ENCODE measurements at regions not wholly inside any gene's neighbourhood (a gene's known extent, or its start where the extent isn't known, plus 50 kb on each side); places are given as distances from the start of the nearest gene placed in this dataset.
"Not testable (repeated sequence)": the region's sequence is repeated elsewhere in the genome, so short reads cannot be mapped to it uniquely, and the experiment has no call there.

DNA sequence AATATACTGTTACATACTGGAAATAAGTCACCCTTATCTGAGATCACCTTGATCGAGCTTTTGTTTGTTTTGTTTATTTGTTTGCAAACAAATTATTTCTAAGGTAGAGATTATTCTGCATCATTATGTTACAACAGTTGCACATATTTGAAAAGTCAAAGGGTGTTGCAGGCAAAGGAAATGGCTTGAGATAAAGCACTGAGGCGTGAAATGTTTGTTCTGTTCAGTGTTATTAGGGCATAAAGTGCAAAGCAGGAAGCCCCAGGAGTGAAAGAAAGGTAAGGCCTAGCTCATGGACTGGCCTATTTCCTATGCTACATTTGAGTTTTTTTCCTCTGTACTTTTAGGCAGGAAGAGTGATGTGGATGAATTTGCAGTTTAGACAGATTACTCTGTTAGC, 1815.6 kb upstream of the LRRTM1 start:
- POLR2A ChIA-PET, result no interaction called here
- Mint-ChIP-seq H3K27me3 (no peaks in the 10 kb centered on the region), H3K9me3 (no peaks in the 10 kb centered on the region), H3K36me3 (no peaks in the 10 kb centered on the region), H3K4me1 (no peaks in the 10 kb centered on the region), H3K4me3 (no peak overlapping the region), H3K27ac (no peak overlapping the region)
- ATAC-seq (ENCODE audit: low read depth) (no peak), DNase-seq (no peak)

DNA sequence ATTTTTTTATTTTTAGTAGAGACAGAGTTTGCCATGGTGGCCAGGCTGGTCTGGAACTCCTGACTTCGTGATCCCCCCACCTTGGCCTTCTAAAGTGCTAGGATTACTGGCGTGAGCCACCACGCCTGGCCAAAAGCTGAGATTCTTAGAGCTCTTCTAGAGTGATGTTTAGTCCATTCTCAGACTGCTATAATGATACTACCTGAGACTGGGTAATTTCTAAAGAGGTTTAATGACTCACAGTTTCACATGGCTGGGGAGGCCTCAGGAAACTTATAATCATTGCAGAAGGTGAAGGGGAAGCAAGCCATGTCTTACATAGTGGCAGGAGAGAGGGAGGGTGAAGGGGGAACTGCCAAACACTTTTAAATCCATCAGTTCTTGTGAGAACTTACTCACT, 1804.9 kb upstream of the LRRTM1 start:
- no peak for ATAC-seq (ENCODE audit: low read depth)
- Mint-ChIP-seq H3K27me3 (no peaks in the 10 kb centered on the region), H3K36me3 (no peaks in the 10 kb centered on the region), H3K9me3 (peaks cover 12% of the 10 kb centered on the region), H3K4me1 (no peaks in the 10 kb centered on the region), H3K4me3 (no peak overlapping the region), H3K27ac (no peak overlapping the region)
- POLR2A ChIA-PET, result no interaction called here
- DNase-seq, result no peak

DNA sequence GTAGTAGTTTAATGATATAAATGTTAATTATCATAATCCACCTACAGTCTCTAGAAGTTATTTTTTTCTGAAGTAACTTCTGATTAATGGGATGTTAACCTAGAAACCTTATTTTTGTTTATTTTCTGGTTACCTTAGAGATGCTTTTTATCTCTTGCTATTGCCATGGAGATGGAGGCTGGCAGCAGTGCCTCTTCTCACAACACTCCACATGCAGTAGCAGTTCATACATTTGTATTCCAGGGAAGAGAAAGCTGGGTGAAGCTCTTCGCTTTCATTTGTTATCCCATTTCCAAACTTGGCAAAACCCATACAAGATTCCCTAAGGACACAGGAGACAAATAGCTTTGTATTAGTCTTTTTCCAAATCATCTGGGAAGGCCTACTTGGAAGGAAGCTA, 1794.1 kb upstream of the LRRTM1 start:
- H3K36me3 Mint-ChIP-seq, result no peaks in the 10 kb centered on the region
- no peak for DNase-seq

DNA sequence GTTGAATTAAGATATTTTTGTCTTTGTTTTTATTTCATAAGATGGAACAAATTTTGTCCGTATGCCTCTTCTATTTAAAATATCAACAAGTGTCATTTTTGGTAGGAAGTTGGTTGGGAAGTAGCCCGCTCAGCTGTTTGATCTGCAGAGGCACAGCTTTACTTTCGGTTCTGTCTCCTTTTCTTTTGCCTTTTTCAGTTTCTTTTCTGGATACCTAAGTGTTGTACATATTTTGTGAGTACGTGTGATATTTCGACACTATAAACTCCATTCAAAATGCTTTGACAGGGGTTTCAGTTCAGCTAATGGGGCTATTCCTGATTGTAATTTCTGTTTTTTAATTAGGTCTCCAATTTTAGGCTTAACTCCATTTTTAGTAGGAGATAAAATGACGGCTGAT, 1785.0 kb upstream of the LRRTM1 start:
- no peaks in the 10 kb centered on the region for H3K27me3 Mint-ChIP-seq
- H3K4me1 Mint-ChIP-seq, result no peaks in the 10 kb centered on the region
- DNase-seq (no peak), ATAC-seq (ENCODE audit: low read depth) (no peak)
- no peak overlapping the region for H3K27ac Mint-ChIP-seq
- no peak overlapping the region for H3K4me3 Mint-ChIP-seq
- H3K36me3 Mint-ChIP-seq, result no peaks in the 10 kb centered on the region
- POLR2A ChIA-PET, result no interaction called here
- H3K9me3 Mint-ChIP-seq, result peaks cover 9% of the 10 kb centered on the region

More for the DNA sequence above, 1794.1 kb upstream of the LRRTM1 start:
- Mint-ChIP-seq H3K27me3 (no peaks in the 10 kb centered on the region), H3K4me1 (no peaks in the 10 kb centered on the region), H3K27ac (no peak overlapping the region), H3K9me3 (peaks cover 1% of the 10 kb centered on the region), H3K4me3 (no peak overlapping the region)
- POLR2A ChIA-PET, result no interaction called here
- ATAC-seq (ENCODE audit: low read depth), result no peak

DNA sequence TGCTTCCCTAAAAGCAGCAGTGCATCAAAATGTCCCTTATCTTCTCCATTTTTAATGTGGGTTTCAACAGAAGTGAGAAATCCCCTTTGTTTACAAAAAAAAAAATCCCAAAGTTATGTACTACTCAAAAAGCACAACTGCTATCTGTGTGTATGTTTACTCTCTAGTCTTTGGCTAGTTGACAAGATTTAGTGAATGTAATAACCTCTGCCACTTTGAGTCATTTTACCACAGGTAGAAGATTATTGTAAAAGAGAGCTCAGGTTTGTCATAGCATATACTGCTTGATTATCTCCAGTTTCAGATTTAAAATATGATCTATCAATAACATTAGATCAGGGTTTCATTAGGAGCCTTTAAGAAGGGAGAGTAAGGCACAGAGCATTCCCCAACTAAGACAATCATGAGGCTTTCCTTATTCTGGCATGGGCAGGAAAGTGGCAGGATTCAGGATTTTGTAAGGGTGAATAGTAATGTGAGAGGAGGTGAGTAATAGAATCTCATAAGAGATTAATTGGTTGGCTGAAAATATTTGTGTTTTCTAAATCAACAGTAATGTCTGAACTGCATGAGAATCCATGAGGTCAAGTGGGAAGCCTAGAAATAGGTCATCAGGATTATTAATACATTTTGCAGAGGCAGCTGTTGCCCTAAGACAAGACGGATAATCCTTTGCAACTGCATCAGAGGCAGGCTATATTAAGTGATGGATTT, 1780.3 kb upstream of the LRRTM1 start:
- Mint-ChIP-seq H3K4me1 (no peaks in the 10 kb centered on the region), H3K4me3 (no peak overlapping the region), H3K36me3 (no peaks in the 10 kb centered on the region), H3K27me3 (no peaks in the 10 kb centered on the region), H3K27ac (no peak overlapping the region), H3K9me3 (peaks cover 7% of the 10 kb centered on the region)
- no peak for ATAC-seq (ENCODE audit: low read depth)
- POLR2A ChIA-PET, result no interaction called here
- DNase-seq, result no peak

DNA sequence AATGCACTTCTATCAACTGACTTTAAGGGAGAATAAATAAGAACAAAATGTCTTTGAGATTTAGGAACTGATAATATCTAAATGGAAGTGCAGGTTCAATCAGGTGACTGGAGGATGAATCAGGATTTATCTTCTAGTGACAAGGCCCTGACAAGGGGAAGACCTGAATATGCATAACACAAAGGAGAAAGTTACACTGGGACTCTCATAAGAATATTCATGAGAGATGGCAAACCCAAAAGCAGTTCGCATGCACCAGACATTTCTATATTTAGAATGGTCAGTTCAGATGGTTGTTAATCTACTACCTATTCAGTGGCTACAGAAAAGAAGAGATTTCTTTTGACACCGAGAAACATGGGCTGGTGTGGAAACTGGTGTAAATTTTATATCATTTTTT, 1771.3 kb upstream of the LRRTM1 start:
- DNase-seq, result no peak
- no peaks in the 10 kb centered on the region for H3K27me3 Mint-ChIP-seq
- POLR2A ChIA-PET, result no interaction called here
- no peak overlapping the region for H3K4me3 Mint-ChIP-seq
- ATAC-seq (ENCODE audit: low read depth), result no peak
- no peak overlapping the region for H3K27ac Mint-ChIP-seq
- no peaks in the 10 kb centered on the region for H3K36me3 Mint-ChIP-seq
- H3K9me3 Mint-ChIP-seq, result peaks cover 3% of the 10 kb centered on the region
- H3K4me1 Mint-ChIP-seq, result no peaks in the 10 kb centered on the region

DNA sequence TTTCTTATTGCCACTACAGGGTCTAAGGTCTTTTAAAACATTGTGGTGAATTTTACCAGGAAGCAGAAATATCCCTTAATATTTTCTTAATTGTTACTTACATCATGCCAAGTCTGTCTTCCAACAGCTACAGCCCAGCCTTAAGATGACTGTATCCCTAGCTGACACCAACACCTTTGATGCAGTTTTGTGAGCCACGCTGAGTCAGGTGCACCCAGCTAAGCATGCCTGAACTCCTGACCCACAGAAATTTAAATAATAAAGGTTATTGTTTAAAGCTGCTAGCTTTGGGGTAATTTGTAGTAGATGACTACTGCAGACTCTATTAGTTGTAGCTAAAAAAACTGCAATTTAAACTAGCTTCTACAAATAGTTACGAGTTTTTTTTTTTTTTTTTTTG, 1757.9 kb upstream of the LRRTM1 start:
- POLR2A ChIA-PET, result no interaction called here
- DNase-seq, result no peak
- ATAC-seq (ENCODE audit: low read depth), result no peak
- H3K9me3 Mint-ChIP-seq, result no peaks in the 10 kb centered on the region
- H3K36me3 Mint-ChIP-seq, result no peaks in the 10 kb centered on the region
- no peaks in the 10 kb centered on the region for H3K27me3 Mint-ChIP-seq
- H3K4me3 Mint-ChIP-seq, result no peak overlapping the region
- no peaks in the 10 kb centered on the region for H3K4me1 Mint-ChIP-seq
- H3K27ac Mint-ChIP-seq, result no peak overlapping the region

DNA sequence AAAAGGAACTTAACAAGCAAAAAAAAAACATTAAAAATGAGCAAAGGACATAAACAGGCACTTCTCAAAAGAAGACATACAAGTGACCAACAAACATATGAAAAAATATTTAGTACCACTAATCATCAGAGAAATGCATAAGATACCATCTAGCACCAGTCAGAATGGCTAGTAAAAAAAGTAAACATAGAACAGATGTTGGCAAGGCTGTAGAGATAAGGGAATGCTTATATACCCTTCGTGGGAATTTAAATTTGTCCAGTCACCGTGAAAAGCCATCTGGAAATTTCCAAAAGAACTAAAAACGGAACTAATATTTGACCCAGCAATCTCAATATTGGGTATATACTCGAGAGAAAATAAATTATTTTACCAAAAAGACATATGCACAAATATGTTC, 1751.3 kb upstream of the LRRTM1 start:
- H3K4me3 Mint-ChIP-seq, result no peak overlapping the region
- POLR2A ChIA-PET, result no interaction called here
- ATAC-seq (ENCODE audit: low read depth), result no peak

GRCh38 chr2:82043867-82044266, 1739.3 kb upstream of the LRRTM1 start:
- peaks cover 3% of the 10 kb centered on the region for H3K9me3 Mint-ChIP-seq
- no peak for DNase-seq
- H3K27ac Mint-ChIP-seq, result no peak overlapping the region
- POLR2A ChIA-PET, result no interaction called here
- no peaks in the 10 kb centered on the region for H3K4me1 Mint-ChIP-seq
- H3K27me3 Mint-ChIP-seq, result no peaks in the 10 kb centered on the region
- H3K36me3 Mint-ChIP-seq, result no peaks in the 10 kb centered on the region
- no peak for ATAC-seq (ENCODE audit: low read depth)
- no peak overlapping the region for H3K4me3 Mint-ChIP-seq

More for the DNA sequence above, 1751.3 kb upstream of the LRRTM1 start:
- no peaks in the 10 kb centered on the region for H3K36me3 Mint-ChIP-seq
- no peaks in the 10 kb centered on the region for H3K4me1 Mint-ChIP-seq
- peaks cover 3% of the 10 kb centered on the region for H3K9me3 Mint-ChIP-seq
- no peaks in the 10 kb centered on the region for H3K27me3 Mint-ChIP-seq
- no peak for DNase-seq
- no peak overlapping the region for H3K27ac Mint-ChIP-seq

DNA sequence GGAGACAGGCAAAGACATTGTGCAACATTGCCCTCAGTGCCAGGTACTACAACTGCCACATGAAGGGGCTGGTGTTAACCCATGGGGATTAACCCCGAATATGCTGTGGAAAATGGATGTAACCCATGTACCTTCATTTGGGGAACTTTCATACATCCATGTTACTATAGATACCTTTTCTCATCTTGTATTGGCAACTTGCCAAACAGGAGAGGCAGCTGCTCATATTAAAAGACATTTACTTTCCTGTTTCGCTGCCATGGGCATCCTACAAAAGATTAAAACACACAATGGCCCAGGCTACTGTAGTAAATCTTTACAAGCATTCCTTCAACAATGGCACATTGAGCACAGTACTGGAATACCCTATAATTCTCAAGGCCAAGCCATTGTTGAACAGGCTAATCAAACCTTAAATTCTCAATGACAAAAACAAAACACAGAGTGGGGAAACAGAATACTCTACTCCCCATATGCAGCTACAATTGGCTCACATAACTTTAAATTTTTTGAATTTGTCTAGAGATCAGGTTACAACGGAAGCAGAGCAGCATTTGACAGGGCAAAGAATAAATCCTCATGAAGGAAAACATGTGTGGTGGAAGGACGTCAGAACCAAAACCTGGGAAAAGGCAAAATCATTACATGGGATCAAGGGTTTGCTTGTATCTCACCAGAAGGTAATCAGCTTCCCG, 1723.5 kb upstream of the LRRTM1 start:
- no peak for DNase-seq
- H3K4me1 Mint-ChIP-seq, result no peaks in the 10 kb centered on the region
- ATAC-seq (ENCODE audit: low read depth), result no peak
- no peak overlapping the region for H3K4me3 Mint-ChIP-seq
- H3K27me3 Mint-ChIP-seq, result no peaks in the 10 kb centered on the region
- H3K9me3 Mint-ChIP-seq, result peaks cover 1% of the 10 kb centered on the region
- H3K27ac Mint-ChIP-seq, result no peak overlapping the region
- POLR2A ChIA-PET, result no interaction called here
- H3K36me3 Mint-ChIP-seq, result no peaks in the 10 kb centered on the region

DNA sequence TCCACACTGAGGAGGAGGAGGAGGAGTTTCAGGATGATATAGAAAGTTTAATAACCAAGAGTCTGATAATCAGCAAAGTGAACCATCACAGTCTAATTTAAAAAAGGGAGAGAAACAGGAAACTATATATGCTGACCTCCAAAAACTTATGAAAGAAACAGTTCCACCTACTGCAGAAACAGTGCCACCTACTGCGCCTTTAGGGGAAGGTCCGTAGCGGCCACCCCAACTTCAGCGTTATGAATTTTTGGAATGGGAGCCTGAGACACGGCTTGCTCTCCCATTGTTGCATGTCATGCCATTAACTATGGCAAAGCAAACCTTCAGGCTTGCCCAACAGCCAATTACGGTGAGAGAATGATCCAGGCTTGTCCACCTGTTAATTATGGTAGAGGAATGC, 1719.2 kb upstream of the LRRTM1 start:
- POLR2A ChIA-PET, result no interaction called here
- Mint-ChIP-seq H3K27ac (no peak overlapping the region), H3K4me3 (no peak overlapping the region), H3K27me3 (no peaks in the 10 kb centered on the region), H3K9me3 (peaks cover 6% of the 10 kb centered on the region), H3K36me3 (no peaks in the 10 kb centered on the region), H3K4me1 (no peaks in the 10 kb centered on the region)
- DNase-seq (no peak), ATAC-seq (ENCODE audit: low read depth) (no peak)

DNA sequence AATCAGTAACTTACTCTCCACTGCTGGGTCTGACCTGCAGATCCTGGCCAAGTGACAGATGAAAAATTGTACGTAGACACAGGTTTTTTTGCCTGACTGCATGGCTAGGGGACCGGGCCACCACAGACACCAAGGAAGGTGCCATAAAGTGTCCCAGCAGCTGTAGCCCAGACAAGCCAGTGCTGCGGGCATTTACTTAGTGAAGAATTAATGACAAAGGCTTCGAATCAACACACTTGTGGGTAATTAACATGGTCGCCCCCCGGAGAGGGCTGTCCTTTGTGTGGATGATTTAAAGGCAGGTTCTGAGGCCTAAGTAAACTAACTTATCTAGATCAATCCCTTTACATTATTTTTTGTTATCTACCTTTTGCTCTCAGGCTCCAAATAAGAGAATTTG, 1709.1 kb upstream of the LRRTM1 start:
- ATAC-seq (ENCODE audit: low read depth), result no peak

GRCh38 chr2:82007071-82007664, 1702.6 kb upstream of the LRRTM1 start:
- Mint-ChIP-seq H3K27ac (no peak overlapping the region), H3K4me3 (no peak overlapping the region), H3K4me1 (no peaks in the 10 kb centered on the region), H3K36me3 (no peaks in the 10 kb centered on the region), H3K27me3 (no peaks in the 10 kb centered on the region), H3K9me3 (peaks cover 7% of the 10 kb centered on the region)
- ATAC-seq (ENCODE audit: low read depth), result no peak
- no peak for DNase-seq
- POLR2A ChIA-PET, result no interaction called here

More for the DNA sequence above, 1709.1 kb upstream of the LRRTM1 start:
- Mint-ChIP-seq H3K9me3 (no peaks in the 10 kb centered on the region), H3K4me3 (no peak overlapping the region), H3K4me1 (no peaks in the 10 kb centered on the region), H3K27me3 (no peaks in the 10 kb centered on the region), H3K36me3 (no peaks in the 10 kb centered on the region), H3K27ac (no peak overlapping the region)
- DNase-seq, result no peak
- POLR2A ChIA-PET, result no interaction called here

DNA sequence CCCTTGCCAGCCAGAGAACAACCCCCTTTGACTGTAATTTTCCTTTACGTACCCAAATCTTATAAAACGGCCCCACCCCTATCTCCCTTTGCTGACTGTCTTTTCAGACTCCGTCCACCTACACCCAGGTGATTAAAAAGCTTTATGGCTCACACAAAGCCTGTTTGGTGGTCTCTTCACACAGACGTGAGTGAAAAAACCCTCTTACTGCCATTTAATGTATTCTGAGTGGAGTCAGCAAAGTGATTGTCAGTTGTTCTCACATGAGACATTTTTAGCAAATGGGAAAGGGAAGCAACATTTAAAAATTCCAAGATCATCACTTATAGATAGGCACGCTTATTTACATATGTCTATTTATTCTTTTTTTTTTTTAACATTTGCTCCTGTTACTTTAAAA, 1701.3 kb upstream of the LRRTM1 start:
- POLR2A ChIA-PET; H3K27me3 Mint-ChIP-seq; H3K4me1 Mint-ChIP-seq; H3K27ac Mint-ChIP-seq; H3K4me3 Mint-ChIP-seq; H3K36me3 Mint-ChIP-seq; DNase-seq; ATAC-seq (ENCODE audit: low read depth): not testable (repeated sequence)
- peaks cover 10% of the 10 kb centered on the region for H3K9me3 Mint-ChIP-seq

Data from activated naive CD8-positive, alpha-beta T cell treated with anti-CD3 and anti-CD28 coated beads, Interleukin-2, amount 10 ng/mL, durations not matched to agents 7 days and 5 days (primary cell).